Psoas muscle (tissue), 7 donors: ENCODE measurements at regions not wholly inside any gene's neighbourhood (a gene's known extent, or its start where the extent isn't known, plus 50 kb on each side); places are given as distances from the start of the nearest gene placed in this dataset.

ENCODE experiments used
- ATAC-seq, 4 donors: fragments of 200-7000 bp; cut with Tn5 transposase; one replicate each; pipeline ENCODE4 v1.9.1; 2020; ENCODE audit warnings: moderate library complexity in 3 of 4, mild to moderate bottlenecking in 2 of 4
- DNase-seq, 2 donors: peaks; one replicate each; pipeline ENCODE4 v3.0.0-alpha.2; 2020
- H3K27ac ChIP-seq: fragments of 200-600 bp; one replicate; pipeline ENCODE4 v1.8.0; 2022
- H3K27me3 ChIP-seq, 3 donors: fragments of 200-600 bp in 1 of 3; one replicate each; pipeline versions ENCODE4 v1.6.1 to v1.8.0; 2013 to 2022; ENCODE audit warnings: low read length in 2 of 3, mild to moderate bottlenecking in 2 of 3, moderate library complexity in 1 of 3; ENCODE audit not compliant: insufficient read depth in 3 of 3
- H3K36me3 ChIP-seq, 2 donors: fragments of 200-600 bp in 1 of 2; one replicate each; pipeline versions ENCODE4 v1.6.1 to v1.8.0; 2013 to 2022; ENCODE audit warnings: low read depth in 1 of 2, mild to moderate bottlenecking in 1 of 2, moderate library complexity in 1 of 2; ENCODE audit not compliant: insufficient read depth in 1 of 2
- H3K4me1 ChIP-seq: fragments of 200-600 bp; one replicate; pipeline ENCODE4 v1.8.0; 2022
- H3K4me3 ChIP-seq: fragments of 200-600 bp; one replicate; pipeline ENCODE4 v1.8.0; 2022; ENCODE audit warnings: mild to moderate bottlenecking
- H3K9me3 ChIP-seq: fragments of 200-600 bp; one replicate; pipeline ENCODE4 v1.8.0; 2022
- WGBS, 3 donors: extraction: QIAGEN DNeasy Blood & Tissue Kit; methylation state at CpG; one replicate each; pipeline versions ENCODE4 v1.1.6 to v1.1.7; 2013; 5-methylcytosine and 5-hydroxymethylcytosine counted together
- intact Hi-C, 2 donors: fragments of 100-400 bp; cut with DNase I; formaldehyde crosslinking; loops; one replicate each; pipeline versions ENCODE4 v1.11.0 to v1.14.2; 2022
- TF ChIP-seq, protein P1 (sequence below): fragments of 200-600 bp; IDR thresholded peaks from one replicate; pipeline ENCODE4 v1.8.0; 2022; ENCODE audit warnings: antibody characterized with exemption
- donor health status: healthy with polysubstance abuse.
- donor health status: DM: no; HTN: no; CAD: no; lungs with moderate emphysema.
- donor health status: Bipolar disorder and iron deficiency.
- donor health status: healthy.
- donor health status: DM: yes; HTN: yes; CAD: no.
- donor health status: DM: no; HTN: no; CAD: no.
- donor health status: DM: yes; HTN: yes; CAD: no.

DNA sequence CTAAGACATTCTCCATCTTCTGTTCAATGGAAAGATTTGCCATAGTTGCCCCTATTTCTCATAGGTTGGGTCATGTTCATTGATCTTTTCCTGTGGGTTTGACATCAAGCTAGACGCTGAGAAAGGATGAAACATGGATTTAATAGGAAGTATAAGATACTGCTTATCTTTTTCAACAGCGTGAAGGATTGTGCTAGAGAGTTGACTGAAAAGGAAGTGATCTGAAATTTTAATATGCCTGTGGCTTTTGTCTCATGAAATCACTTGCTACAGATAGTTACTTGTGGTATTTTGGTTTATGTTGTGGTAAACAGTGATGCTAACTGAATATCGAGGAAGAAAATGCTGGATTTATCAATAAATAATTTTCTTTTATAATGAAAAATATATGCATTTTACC, 442.9 kb downstream of the EDEM1 start:
- no peaks in the 10 kb centered on the region for H3K4me1 ChIP-seq
- intact Hi-C loops = no loop called here
- TF ChIP-seq, protein P1, sequence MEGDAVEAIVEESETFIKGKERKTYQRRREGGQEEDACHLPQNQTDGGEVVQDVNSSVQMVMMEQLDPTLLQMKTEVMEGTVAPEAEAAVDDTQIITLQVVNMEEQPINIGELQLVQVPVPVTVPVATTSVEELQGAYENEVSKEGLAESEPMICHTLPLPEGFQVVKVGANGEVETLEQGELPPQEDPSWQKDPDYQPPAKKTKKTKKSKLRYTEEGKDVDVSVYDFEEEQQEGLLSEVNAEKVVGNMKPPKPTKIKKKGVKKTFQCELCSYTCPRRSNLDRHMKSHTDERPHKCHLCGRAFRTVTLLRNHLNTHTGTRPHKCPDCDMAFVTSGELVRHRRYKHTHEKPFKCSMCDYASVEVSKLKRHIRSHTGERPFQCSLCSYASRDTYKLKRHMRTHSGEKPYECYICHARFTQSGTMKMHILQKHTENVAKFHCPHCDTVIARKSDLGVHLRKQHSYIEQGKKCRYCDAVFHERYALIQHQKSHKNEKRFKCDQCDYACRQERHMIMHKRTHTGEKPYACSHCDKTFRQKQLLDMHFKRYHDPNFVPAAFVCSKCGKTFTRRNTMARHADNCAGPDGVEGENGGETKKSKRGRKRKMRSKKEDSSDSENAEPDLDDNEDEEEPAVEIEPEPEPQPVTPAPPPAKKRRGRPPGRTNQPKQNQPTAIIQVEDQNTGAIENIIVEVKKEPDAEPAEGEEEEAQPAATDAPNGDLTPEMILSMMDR = no peak
- ATAC-seq (no peak), DNase-seq (no peak)
- no peaks in the 10 kb centered on the region for H3K9me3 ChIP-seq
- no peak overlapping the region for H3K27ac ChIP-seq
- WGBS, 3 donors = 75 to 81% (median 79%) methylated on average over 3 of the region's 3 CpGs
- no peak overlapping the region for H3K4me3 ChIP-seq
- H3K27me3 ChIP-seq = no peaks in the 10 kb centered on the region
- no peaks in the 10 kb centered on the region for H3K36me3 ChIP-seq

GRCh38 chr3:5633960-5634359, 446.5 kb downstream of the EDEM1 start:
- no peaks in the 10 kb centered on the region for H3K36me3 ChIP-seq
- H3K9me3 ChIP-seq = peaks cover 6% of the 10 kb centered on the region
- TF ChIP-seq, protein P1 = no peak
- no peaks in the 10 kb centered on the region for H3K4me1 ChIP-seq
- ATAC-seq (no peak), DNase-seq (no peak)
- intact Hi-C loops = no loop called here
- no peak overlapping the region for H3K4me3 ChIP-seq
- no peak overlapping the region for H3K27ac ChIP-seq
- WGBS, 3 donors = 74 to 79% (median 78%) methylated on average over 10 of the region's 10 CpGs
- H3K27me3 ChIP-seq = peaks cover 0 to 3% (median 0%) of the 10 kb centered on the region in 3 donors

GRCh38 chr3:5634411-5634810, 446.9 kb downstream of the EDEM1 start:
- TF ChIP-seq, protein P1 = no peak
- no peak for DNase-seq

DNA sequence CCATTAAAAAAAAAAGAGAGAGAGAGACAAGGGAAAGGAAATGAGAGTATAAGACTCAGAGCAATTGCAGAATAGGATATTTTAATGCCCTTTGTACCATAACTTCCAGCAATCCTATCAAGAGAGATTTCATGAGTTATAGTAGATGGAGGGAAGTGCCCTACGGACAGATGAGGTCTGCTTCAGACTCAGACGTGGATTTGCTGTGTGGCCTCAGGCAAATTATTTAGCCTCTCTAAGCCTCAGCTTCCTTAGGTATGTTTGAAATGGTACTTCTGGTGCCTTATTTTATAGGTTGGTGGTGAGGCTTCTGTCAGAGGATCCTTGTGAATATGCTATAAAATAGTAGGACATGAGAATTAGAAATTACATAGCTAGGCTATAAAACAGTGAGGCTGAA, 448.2 kb downstream of the EDEM1 start:
- H3K4me1 ChIP-seq = no peaks in the 10 kb centered on the region
- ATAC-seq = no peak
- H3K27ac ChIP-seq = no peak overlapping the region
- no peaks in the 10 kb centered on the region for H3K36me3 ChIP-seq
- TF ChIP-seq, protein P1 = no peak
- no peak for DNase-seq
- no peak overlapping the region for H3K4me3 ChIP-seq
- H3K9me3 ChIP-seq = peaks cover 7% of the 10 kb centered on the region
- 80 to 81% (median 80%) methylated on average over 2 of the region's 2 CpGs for WGBS, 3 donors
- peaks cover 0 to 3% (median 0%) of the 10 kb centered on the region in 3 donors for H3K27me3 ChIP-seq
- intact Hi-C loops = no loop called here

More at GRCh38 chr3:5634411-5634810, 446.9 kb downstream of the EDEM1 start:
- H3K4me3 ChIP-seq = no peak overlapping the region
- no peak overlapping the region for H3K27ac ChIP-seq
- intact Hi-C loops = no loop called here
- peaks cover 7% of the 10 kb centered on the region for H3K9me3 ChIP-seq
- no peaks in the 10 kb centered on the region for H3K4me1 ChIP-seq
- 68 to 82% (median 77%) methylated on average over 6 of the region's 6 CpGs for WGBS, 3 donors
- ATAC-seq = no peak
- no peaks in the 10 kb centered on the region for H3K36me3 ChIP-seq
- H3K27me3 ChIP-seq = peaks cover 0 to 3% (median 0%) of the 10 kb centered on the region in 3 donors

DNA sequence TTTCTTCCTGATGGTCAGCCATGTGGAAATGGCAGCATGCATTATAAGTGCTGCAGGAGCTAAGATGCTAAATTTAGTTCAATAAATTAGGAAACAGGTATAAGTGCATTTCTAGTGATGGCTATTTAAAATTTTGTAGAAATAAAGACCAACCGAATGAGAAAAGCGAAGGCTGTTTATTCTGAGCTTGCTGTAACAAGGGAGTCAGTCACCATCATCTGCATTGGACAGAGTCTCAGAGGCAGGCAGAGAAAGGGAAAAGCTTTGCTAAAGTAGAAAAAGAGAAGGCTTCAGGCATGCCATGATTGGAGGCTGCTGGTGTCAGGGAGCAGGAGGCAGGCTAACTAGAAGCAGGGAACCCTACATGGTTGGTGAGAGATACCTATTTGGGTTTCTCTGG, 451.0 kb downstream of the EDEM1 start:
- Histone ChIP-seq H3K27ac (no peak overlapping the region), H3K27me3 (peaks cover 0 to 3% (median 0%) of the 10 kb centered on the region in 3 donors), H3K36me3 (no peaks in the 10 kb centered on the region), H3K9me3 (peaks cover 7% of the 10 kb centered on the region), H3K4me3 (no peak overlapping the region), H3K4me1 (no peaks in the 10 kb centered on the region)
- no peak for DNase-seq
- TF ChIP-seq, protein P1 = no peak
- WGBS, 3 donors = 72 to 95% (median 92%) methylated on average over 2 of the region's 2 CpGs
- no peak for ATAC-seq
- intact Hi-C loops = no loop called here
